NT2/D1 (cell line): ENCODE measurements at regions not wholly inside any gene's neighbourhood (a gene's known extent, or its start where the extent isn't known, plus 50 kb on each side); places are given as distances from the start of the nearest gene placed in this dataset.

Source experiments
- YY1 ChIP-seq: IDR thresholded peaks from 2 replicates; pipeline ENCODE4 v1.6.1; 2011; ENCODE audit not compliant: insufficient read length, insufficient read depth
- ZNF274 ChIP-seq: IDR thresholded peaks from 2 replicates; pipeline ENCODE4 v1.6.1; 2011; ENCODE audit warnings: mild to moderate bottlenecking, low read depth, low read length

DNA sequence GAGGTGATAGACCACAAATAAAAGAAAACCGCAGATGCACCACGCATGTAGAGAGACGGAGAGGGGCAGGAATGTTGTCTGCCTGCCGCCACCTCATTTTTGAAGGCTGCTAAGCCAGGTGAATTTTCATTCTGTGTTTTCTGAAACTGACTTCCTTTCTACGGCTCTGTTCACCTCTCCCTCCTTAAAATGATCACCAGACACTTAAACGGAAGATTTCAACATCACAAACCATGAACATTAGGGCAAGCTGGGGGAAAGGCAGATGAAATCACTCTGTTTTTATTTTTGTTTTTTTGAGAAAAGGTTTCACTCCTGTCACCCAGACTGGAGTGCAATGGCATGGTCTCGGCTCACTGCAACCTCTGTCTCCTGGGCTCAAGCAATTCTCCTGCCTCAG lies 232.4 kb downstream of the MIAT start:
- TF ChIP-seq ZNF274 (no peak), YY1 (no peak)
